DND-41 (cell line): ENCODE measurements at regions not wholly inside any gene's neighbourhood (a gene's known extent, or its start where the extent isn't known, plus 50 kb on each side); places are given as distances from the start of the nearest gene placed in this dataset.

ENCODE experiments used
- CTCF ChIP-seq: IDR thresholded peaks from 2 replicates; pipeline ENCODE4 v1.5.1; 2012; ENCODE audit warnings: borderline replicate concordance, low read length, moderate library complexity, mild to moderate bottlenecking; ENCODE audit not compliant: poor library complexity, severe bottlenecking; ENCODE audit errors: extremely low read depth
- EZH2 ChIP-seq: IDR thresholded peaks from 3 replicates; pipeline ENCODE4 v1.6.1; 2012; ENCODE audit warnings: borderline replicate concordance, low read depth, mild to moderate bottlenecking, moderate library complexity, low read length, inconsistent platforms; ENCODE audit not compliant: severe bottlenecking

GRCh38 chr1:29959356-29959755 lies 723.0 kb downstream of the PTPRU start:
- TF ChIP-seq CTCF (no peak), EZH2 (no peak)
